Loucy (cell line): ENCODE measurements at regions not wholly inside any gene's neighbourhood (a gene's known extent, or its start where the extent isn't known, plus 50 kb on each side); places are given as distances from the start of the nearest gene placed in this dataset.

Experiments used
- H2AFZ ChIP-seq: fragments of 200-600 bp; sonication (generic); 2 replicates; pipeline ENCODE4 v1.6.0; 2016; ENCODE audit warnings: antibody characterized with exemption, mild to moderate bottlenecking, low read length, moderate library complexity
- H3F3A ChIP-seq: fragments of 200-600 bp; 2 replicates; pipeline ENCODE4 v1.6.0; 2016; ENCODE audit warnings: antibody characterized with exemption, low read depth, mild to moderate bottlenecking
- H3K27me3 ChIP-seq: fragments of 200-600 bp; sonication (generic); 2 replicates; pipeline ENCODE4 v1.6.1; 2014; ENCODE audit warnings: low read length, mild to moderate bottlenecking; ENCODE audit not compliant: insufficient read depth, poor library complexity, severe bottlenecking
- H3K36me3 ChIP-seq: fragments of 200-600 bp; sonication (generic); 2 replicates; pipeline ENCODE4 v1.6.1; 2016; ENCODE audit warnings: low read length; ENCODE audit not compliant: insufficient read depth
- H3K4me1 ChIP-seq: fragments of 200-600 bp; sonication (generic); 2 replicates; pipeline ENCODE4 v1.5.1; 2014; ENCODE audit warnings: low read length, mild to moderate bottlenecking; ENCODE audit not compliant: insufficient read depth, poor library complexity, severe bottlenecking
- H3K4me2 ChIP-seq: fragments of 200-600 bp; sonication (generic); 2 replicates; pipeline ENCODE4 v1.6.0; 2014; ENCODE audit warnings: antibody characterized with exemption, low read length, low read depth, mild to moderate bottlenecking; ENCODE audit not compliant: poor library complexity, severe bottlenecking
- H3K4me3 ChIP-seq: fragments of 200-600 bp; sonication (generic); 2 replicates; pipeline ENCODE4 v1.5.1; 2014; ENCODE audit warnings: low read length, mild to moderate bottlenecking, mixed read lengths; ENCODE audit not compliant: poor library complexity, severe bottlenecking
- H3K79me2 ChIP-seq: fragments of 200-600 bp; sonication (generic); 2 replicates; pipeline ENCODE4 v1.6.1; 2014; ENCODE audit warnings: low read length; ENCODE audit not compliant: insufficient read depth
- H3K9ac ChIP-seq: fragments of 200-600 bp; sonication (generic); 2 replicates; pipeline ENCODE4 v1.6.0; 2014; ENCODE audit warnings: mild to moderate bottlenecking, low read depth, low read length, moderate library complexity; ENCODE audit not compliant: poor library complexity, severe bottlenecking
- H3K9me2 ChIP-seq: fragments of 200-600 bp; sonication (generic); replicated peaks from 2 replicates; pipeline ENCODE4 v1.6.1; 2016; ENCODE audit warnings: low read depth, low read length, mixed read lengths
- H3K9me3 ChIP-seq: fragments of 200-600 bp; sonication (generic); 2 replicates; pipeline ENCODE4 v1.6.1; 2014; ENCODE audit warnings: mild to moderate bottlenecking, antibody characterized with exemption, low read length, low read depth; ENCODE audit not compliant: insufficient read depth
- H4K20me1 ChIP-seq: fragments of 200-600 bp; sonication (generic); 2 replicates; pipeline ENCODE4 v1.6.0; 2014; ENCODE audit warnings: antibody characterized with exemption, low read length, mild to moderate bottlenecking; ENCODE audit not compliant: insufficient read depth, poor library complexity, severe bottlenecking
- EZH2phosphoT487 ChIP-seq: fragments of 200-600 bp; IDR thresholded peaks from 2 replicates; pipeline ENCODE4 v1.6.1; 2018; ENCODE audit warnings: antibody characterized with exemption, mild to moderate bottlenecking, moderate library complexity, borderline replicate concordance
- TF ChIP-seq, protein P1 (sequence below): fragments of 200-600 bp; sonication (generic); conservative IDR thresholded peaks from 2 replicates; pipeline ENCODE4 v1.5.1; 2014; ENCODE audit warnings: mild to moderate bottlenecking, antibody characterized with exemption, low read length

DNA sequence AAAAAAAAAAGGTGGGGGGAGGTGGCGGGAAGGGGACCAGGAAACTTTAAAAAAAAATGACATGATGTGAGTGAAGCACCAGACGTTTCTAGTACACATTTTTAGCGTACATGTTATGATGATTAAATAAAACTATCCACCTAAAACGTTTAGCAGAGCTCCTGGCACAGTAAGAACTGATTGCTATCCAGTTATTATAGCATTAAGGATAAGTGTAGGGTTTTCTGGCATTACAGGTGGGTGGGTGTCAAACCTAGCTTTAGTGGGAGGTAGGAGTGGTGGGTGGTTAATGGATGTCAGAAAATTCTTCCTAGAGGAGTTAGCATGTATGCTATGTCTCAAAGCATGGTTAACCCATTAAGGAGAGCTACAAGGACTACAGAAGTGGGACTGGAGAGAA, 2329.5 kb downstream of the MAT2B start:
- no peak overlapping the region for H3K4me3 ChIP-seq
- no peak overlapping the region for H3K4me2 ChIP-seq
- no peaks in the 10 kb centered on the region for H4K20me1 ChIP-seq
- no peaks in the 10 kb centered on the region for H3F3A ChIP-seq
- no peaks in the 10 kb centered on the region for H3K27me3 ChIP-seq
- H3K36me3 ChIP-seq = no peaks in the 10 kb centered on the region
- no peak overlapping the region for H2AFZ ChIP-seq
- no peaks in the 10 kb centered on the region for H3K9me3 ChIP-seq
- H3K9ac ChIP-seq = no peak overlapping the region
- TF ChIP-seq EZH2phosphoT487 = no peak
- TF ChIP-seq, protein P1, sequence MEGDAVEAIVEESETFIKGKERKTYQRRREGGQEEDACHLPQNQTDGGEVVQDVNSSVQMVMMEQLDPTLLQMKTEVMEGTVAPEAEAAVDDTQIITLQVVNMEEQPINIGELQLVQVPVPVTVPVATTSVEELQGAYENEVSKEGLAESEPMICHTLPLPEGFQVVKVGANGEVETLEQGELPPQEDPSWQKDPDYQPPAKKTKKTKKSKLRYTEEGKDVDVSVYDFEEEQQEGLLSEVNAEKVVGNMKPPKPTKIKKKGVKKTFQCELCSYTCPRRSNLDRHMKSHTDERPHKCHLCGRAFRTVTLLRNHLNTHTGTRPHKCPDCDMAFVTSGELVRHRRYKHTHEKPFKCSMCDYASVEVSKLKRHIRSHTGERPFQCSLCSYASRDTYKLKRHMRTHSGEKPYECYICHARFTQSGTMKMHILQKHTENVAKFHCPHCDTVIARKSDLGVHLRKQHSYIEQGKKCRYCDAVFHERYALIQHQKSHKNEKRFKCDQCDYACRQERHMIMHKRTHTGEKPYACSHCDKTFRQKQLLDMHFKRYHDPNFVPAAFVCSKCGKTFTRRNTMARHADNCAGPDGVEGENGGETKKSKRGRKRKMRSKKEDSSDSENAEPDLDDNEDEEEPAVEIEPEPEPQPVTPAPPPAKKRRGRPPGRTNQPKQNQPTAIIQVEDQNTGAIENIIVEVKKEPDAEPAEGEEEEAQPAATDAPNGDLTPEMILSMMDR = no peak
- no peaks in the 10 kb centered on the region for H3K4me1 ChIP-seq
- no peaks in the 10 kb centered on the region for H3K79me2 ChIP-seq
- H3K9me2 ChIP-seq = no peaks in the 10 kb centered on the region

DNA sequence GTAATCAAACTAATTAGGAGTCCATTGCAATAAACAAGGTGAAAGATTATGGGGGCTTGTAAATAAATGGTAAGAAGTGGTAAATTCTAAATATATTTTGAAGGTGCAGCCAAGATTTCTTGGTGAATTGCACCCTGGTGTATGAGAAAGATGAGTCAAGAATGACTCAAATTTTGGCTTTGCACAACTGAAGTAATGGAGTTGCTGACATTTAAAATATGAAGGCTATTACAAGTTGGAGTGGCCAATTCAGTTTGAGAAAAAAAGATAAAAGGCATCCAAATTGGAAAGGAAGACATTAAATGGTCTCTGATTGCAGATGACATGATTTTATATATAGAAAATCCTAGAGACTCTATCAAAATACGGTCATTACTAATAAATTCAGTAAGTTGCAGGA, 2330.6 kb downstream of the MAT2B start:
- TF ChIP-seq, protein P1 = no peak
- no peak for TF ChIP-seq EZH2phosphoT487
- Histone ChIP-seq H4K20me1 (no peaks in the 10 kb centered on the region), H3K4me1 (no peaks in the 10 kb centered on the region), H3K9ac (no peak overlapping the region), H3K9me2 (no peaks in the 10 kb centered on the region), H2AFZ (no peak overlapping the region), H3K4me2 (no peak overlapping the region), H3K27me3 (no peaks in the 10 kb centered on the region), H3K9me3 (no peaks in the 10 kb centered on the region), H3K79me2 (no peaks in the 10 kb centered on the region), H3K4me3 (no peak overlapping the region), H3K36me3 (no peaks in the 10 kb centered on the region), H3F3A (no peaks in the 10 kb centered on the region)

DNA sequence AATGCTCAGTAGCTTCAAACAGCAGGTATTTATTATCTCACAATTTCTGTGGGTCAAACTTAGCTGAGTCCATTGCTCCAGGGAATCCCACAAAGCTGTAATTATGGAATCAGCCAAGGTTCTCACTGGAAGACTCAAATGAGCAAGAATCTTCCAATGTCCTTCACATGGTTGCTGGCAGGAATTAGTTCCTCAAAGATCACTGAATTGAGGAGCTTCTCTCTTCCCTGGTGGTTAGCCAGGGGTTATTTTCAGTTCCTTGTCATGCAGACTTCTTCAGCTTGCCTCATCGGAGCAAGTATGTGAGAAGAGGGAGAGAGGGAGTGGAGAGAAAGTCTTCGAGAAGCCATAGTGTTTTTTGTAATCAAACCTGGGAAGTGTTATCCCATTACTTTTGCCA, 2331.9 kb downstream of the MAT2B start:
- Histone ChIP-seq H3K4me1 (no peaks in the 10 kb centered on the region), H3F3A (no peaks in the 10 kb centered on the region), H3K4me3 (no peak overlapping the region), H3K4me2 (no peak overlapping the region), H3K9me3 (no peaks in the 10 kb centered on the region), H4K20me1 (no peaks in the 10 kb centered on the region), H3K9ac (no peak overlapping the region), H3K36me3 (no peaks in the 10 kb centered on the region), H2AFZ (no peak overlapping the region), H3K9me2 (no peaks in the 10 kb centered on the region), H3K27me3 (no peaks in the 10 kb centered on the region), H3K79me2 (no peaks in the 10 kb centered on the region)
- TF ChIP-seq EZH2phosphoT487 = no peak
- TF ChIP-seq, protein P1 = no peak
